ENCODE measurements at regions not wholly inside any gene's neighbourhood (a gene's known extent, or its start where the extent isn't known, plus 50 kb on each side); places are given as distances from the start of the nearest gene placed in this dataset.

DNA sequence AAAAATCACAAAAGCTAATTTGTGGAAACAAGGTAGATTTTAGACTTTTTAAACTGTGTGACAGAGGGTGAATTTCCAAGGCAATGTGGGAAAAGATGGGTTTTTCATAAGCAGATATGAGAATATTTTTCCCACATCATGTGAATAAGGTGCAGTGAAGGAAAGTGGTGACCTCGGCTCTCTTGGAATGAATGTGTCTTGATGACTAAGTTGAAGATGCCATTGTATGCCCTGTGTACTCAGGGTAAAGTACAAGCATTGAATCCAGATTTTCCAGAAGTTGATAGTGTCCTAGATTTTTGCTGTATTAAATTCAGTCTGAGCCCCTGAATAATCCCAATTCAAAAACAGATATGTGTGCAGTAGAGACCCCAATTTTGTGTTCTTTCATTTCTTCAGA is 442.6 kb upstream of the ADGRL2 start:
- CTCF ChIA-PET: no interaction called here
- H3K27me3 Mint-ChIP-seq: no peaks in the 10 kb centered on the region
- H3K36me3 Mint-ChIP-seq: no peaks in the 10 kb centered on the region
- H3K27ac Mint-ChIP-seq: no peak overlapping the region
- no peak for DNase-seq
- H3K4me1 Mint-ChIP-seq: no peaks in the 10 kb centered on the region
- ATAC-seq: no peak
- peaks cover 4% of the 10 kb centered on the region for H3K9me3 Mint-ChIP-seq (ENCODE audit: low read depth)
- no peak overlapping the region for H3K4me3 Mint-ChIP-seq

DNA sequence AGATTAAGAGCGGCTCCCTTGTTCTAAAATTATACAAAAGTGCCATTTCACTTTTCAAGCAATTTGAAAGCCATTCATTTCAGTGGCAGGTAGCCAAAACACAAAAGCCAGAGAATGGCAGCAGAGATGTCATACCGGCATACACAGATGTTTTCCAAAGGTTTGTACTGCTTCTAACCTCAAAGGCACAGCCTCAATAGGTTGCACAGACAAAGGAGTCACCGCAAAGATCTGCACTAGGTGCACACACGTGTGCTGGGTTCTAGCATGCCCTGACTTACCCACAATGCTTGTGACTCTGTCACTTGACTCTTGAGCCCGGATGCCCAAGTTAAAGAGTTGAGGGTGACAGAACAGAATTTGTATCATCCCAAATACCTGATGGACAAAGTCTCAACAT is 448.9 kb upstream of the ADGRL2 start:
- Mint-ChIP-seq H3K27ac (no peak overlapping the region), H3K27me3 (no peaks in the 10 kb centered on the region), H3K4me3 (no peak overlapping the region), H3K9me3 (ENCODE audit: low read depth) (peaks cover 4% of the 10 kb centered on the region), H3K4me1 (no peaks in the 10 kb centered on the region), H3K36me3 (no peaks in the 10 kb centered on the region)
- ATAC-seq (no peak), DNase-seq (no peak)
- CTCF ChIA-PET: no interaction called here

DNA sequence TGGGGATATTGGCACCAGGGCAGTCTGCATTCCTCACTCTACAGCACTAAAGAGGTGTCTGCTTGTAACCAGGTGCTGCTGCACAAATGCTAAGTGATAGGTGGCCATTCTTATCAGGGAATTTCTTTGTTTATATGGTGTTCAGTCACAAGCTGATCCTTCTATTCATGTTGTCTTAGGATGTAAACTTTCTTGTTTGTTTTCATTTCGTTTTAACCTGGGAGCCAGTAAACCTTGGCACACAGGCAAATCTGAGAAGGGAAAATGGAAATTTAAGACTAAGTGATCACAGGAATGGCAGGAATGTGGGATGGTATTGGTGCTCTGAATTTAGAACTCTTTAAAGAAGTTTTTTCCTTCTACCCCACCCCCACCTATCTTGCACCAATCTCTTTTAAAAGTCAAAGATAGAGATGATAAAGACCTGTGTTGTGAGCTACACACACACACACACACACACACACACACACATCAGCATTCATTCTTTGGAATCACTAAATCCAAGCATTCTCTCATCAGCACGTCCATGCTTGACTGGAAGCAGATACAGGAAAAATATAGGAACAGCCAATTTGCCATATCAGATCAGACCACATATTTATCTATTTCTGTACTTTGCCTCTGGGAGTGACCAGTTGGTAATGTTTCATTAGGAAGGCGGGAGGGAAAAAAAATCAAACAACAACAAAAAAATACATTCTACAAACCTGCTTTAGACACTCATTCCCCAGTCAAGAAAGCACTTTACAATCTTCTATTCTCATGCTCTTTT is 451.4 kb upstream of the ADGRL2 start:
- no peaks in the 10 kb centered on the region for H3K27me3 Mint-ChIP-seq
- CTCF ChIA-PET: no interaction called here
- H3K36me3 Mint-ChIP-seq: no peaks in the 10 kb centered on the region
- no peak for DNase-seq
- no peak overlapping the region for H3K4me3 Mint-ChIP-seq
- H3K9me3 Mint-ChIP-seq (ENCODE audit: low read depth): peaks cover 2% of the 10 kb centered on the region
- no peaks in the 10 kb centered on the region for H3K4me1 Mint-ChIP-seq
- no peak for ATAC-seq
- no peak overlapping the region for H3K27ac Mint-ChIP-seq

DNA sequence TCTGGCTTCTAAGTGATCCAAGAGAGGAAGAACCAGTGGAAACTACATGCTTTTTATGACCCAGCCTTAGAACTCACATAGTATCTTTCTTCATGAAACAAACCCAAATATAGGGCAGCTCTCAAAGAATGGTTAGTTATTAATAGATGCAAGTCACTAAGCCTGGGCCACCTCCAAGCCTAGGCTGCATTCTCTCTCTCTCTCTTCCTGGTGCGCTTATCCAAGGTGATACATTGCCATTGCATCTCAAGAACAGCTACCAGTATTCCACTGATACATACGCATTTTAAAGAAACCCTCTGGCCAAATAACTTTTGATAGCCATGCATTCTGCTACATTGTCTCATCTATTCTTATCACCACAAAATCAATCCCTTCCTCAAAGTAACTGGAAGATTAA is 455.6 kb upstream of the ADGRL2 start:
- CTCF ChIA-PET: no interaction called here
- peaks cover 2% of the 10 kb centered on the region for H3K9me3 Mint-ChIP-seq (ENCODE audit: low read depth)
- H3K4me1 Mint-ChIP-seq: no peaks in the 10 kb centered on the region
- no peak overlapping the region for H3K27ac Mint-ChIP-seq
- DNase-seq: no peak
- ATAC-seq: no peak
- H3K27me3 Mint-ChIP-seq: no peaks in the 10 kb centered on the region
- H3K4me3 Mint-ChIP-seq: no peak overlapping the region
- H3K36me3 Mint-ChIP-seq: no peaks in the 10 kb centered on the region

DNA sequence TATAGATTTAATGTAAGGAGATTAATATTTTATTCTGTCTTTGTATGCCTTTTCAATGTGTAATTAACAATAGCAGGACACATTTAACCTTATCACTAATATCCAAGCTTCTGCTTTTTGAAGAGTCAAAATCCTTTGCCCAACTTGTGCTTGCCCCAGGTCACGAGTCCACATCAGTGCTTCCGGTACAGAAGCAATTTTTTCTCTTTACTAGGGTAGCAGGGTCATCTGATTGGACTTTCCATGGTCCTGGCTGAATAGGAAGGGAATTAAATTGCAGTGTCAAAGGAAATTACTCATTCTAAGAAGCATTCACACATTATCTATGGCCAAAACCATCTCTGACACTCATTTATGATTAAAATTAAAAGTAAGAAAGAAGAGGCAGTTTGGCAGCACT is 460.5 kb upstream of the ADGRL2 start:
- DNase-seq (no peak), ATAC-seq (no peak)
- Mint-ChIP-seq H3K27me3 (no peaks in the 10 kb centered on the region), H3K4me1 (no peaks in the 10 kb centered on the region), H3K4me3 (no peak overlapping the region), H3K27ac (no peak overlapping the region), H3K36me3 (no peaks in the 10 kb centered on the region), H3K9me3 (ENCODE audit: low read depth) (peaks cover 9% of the 10 kb centered on the region)
- CTCF ChIA-PET: no interaction called here

DNA sequence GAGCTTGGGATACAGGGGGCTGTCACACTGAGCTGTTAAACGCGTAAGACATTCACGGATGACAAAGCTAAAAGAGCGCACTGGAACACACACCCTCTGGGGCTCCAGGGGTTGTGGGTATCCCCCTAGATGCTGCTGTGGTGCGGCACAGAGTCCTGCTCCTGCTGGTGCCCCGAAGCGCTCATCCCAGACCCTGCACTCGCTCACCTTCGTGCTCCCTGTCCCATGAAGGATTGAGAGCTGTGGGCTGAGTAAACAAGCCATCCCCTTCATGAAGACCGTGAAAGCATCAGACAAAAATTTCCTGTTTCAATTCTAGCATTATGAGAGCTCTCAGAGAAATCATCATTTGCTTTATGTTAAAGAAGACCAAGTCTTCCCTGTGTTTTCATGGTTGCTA is 463.5 kb upstream of the ADGRL2 start:
- no peaks in the 10 kb centered on the region for H3K27me3 Mint-ChIP-seq
- H3K9me3 Mint-ChIP-seq (ENCODE audit: low read depth): peaks cover 11% of the 10 kb centered on the region
- DNase-seq (no peak), ATAC-seq (no peak)
- no peaks in the 10 kb centered on the region for H3K36me3 Mint-ChIP-seq
- H3K4me1 Mint-ChIP-seq: no peaks in the 10 kb centered on the region
- CTCF ChIA-PET: interaction anchor here (0.6 kb wide), 1 partner anchor 1588 kb away, joined by 3 read pairs; no protein-coding TSS in a partner anchor
- H3K4me3 Mint-ChIP-seq: no peak overlapping the region
- H3K27ac Mint-ChIP-seq: no peak overlapping the region

DNA sequence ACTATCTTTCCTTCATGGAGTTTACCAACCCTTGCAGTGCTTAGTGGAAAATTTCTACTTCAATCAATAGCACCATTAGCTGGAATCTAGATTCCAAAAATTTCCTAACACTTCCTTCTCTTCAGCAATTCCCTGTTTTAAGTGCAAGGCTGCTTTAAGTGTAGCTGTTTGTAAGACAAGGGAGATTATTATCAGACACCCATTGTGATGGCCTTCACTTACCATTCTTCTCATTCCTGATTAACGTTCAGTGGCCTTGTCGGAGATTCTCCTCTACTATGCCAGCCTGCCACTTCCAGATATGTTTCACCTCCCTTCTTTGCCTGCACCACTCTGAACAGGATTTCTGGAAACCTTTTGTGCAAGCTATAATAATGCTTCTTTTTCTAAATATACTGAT is 464.9 kb upstream of the ADGRL2 start:
- Mint-ChIP-seq H3K9me3 (ENCODE audit: low read depth) (peaks cover 11% of the 10 kb centered on the region), H3K4me1 (no peaks in the 10 kb centered on the region)
- CTCF ChIA-PET: no interaction called here

DNA sequence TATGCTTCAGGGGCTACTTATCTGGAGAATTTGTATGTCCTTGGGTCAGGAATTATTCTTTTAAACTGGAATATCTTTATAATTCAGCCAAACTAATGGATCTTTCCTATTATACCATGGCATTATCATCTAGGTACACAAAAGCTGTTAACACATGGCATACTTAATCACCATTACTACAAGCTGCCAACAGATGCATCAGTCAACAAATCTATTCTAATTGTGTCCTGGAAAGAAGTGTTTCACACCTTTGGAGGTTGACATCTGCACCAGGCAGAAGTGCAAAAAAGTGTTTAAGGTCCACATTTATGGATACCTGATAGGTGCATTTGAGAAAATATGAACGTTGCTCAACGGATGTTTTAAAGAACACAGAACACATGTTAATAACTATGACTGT is 470.2 kb upstream of the ADGRL2 start:
- H3K9me3 Mint-ChIP-seq (ENCODE audit: low read depth): peaks cover 6% of the 10 kb centered on the region
- ATAC-seq (no peak), DNase-seq (no peak)
- no peaks in the 10 kb centered on the region for H3K36me3 Mint-ChIP-seq
- no peaks in the 10 kb centered on the region for H3K4me1 Mint-ChIP-seq
- H3K27me3 Mint-ChIP-seq: no peaks in the 10 kb centered on the region
- H3K4me3 Mint-ChIP-seq: no peak overlapping the region
- H3K27ac Mint-ChIP-seq: no peak overlapping the region
- CTCF ChIA-PET: no interaction called here

More for the DNA sequence above, 464.9 kb upstream of the ADGRL2 start:
- DNase-seq (no peak), ATAC-seq (no peak)
- Mint-ChIP-seq H3K27ac (no peak overlapping the region), H3K36me3 (no peaks in the 10 kb centered on the region), H3K27me3 (no peaks in the 10 kb centered on the region), H3K4me3 (no peak overlapping the region)

DNA sequence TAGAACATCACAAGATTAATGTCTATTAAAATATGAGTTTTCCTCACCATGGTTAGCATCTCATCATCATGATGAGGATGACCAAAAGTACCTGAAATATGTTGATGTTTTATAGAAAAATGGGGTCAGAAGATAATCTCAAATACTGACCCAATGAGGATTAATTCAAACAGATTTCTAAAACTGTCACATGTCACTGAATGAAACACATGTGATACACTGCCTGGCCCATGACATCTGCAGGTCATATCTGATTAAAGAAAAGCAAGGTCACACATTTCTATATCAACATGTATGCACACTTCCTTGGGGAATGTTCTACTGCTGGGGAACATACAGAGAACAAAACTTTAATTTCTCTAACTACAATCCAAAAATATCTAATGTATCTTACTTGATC is 470.6 kb upstream of the ADGRL2 start:
- DNase-seq: no peak
- CTCF ChIA-PET: no interaction called here
- H3K4me3 Mint-ChIP-seq: no peak overlapping the region
- no peak for ATAC-seq
- H3K4me1 Mint-ChIP-seq: no peaks in the 10 kb centered on the region
- no peak overlapping the region for H3K27ac Mint-ChIP-seq
- no peaks in the 10 kb centered on the region for H3K27me3 Mint-ChIP-seq
- peaks cover 6% of the 10 kb centered on the region for H3K9me3 Mint-ChIP-seq (ENCODE audit: low read depth)
- no peaks in the 10 kb centered on the region for H3K36me3 Mint-ChIP-seq

DNA sequence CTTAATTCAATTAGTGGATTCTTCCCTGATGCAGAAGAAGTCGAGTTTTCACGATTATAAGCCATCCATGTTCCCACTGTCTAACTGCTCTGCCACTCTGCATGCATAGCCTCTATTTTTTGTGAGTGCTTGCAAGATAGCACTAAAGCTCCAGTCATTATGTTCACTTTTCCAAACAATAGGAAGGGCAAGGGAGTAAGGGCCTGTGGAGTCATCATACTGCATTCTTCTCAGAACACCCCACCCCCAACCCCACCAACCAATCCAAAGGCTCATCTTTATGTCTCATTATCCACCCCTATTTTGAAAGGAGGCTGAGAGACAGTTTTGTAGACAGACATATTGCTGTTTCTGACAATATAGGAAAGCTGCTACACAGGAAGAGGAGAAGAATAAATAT is 471.7 kb upstream of the ADGRL2 start:
- Mint-ChIP-seq H3K4me1 (no peaks in the 10 kb centered on the region), H3K4me3 (no peak overlapping the region), H3K9me3 (ENCODE audit: low read depth) (peaks cover 5% of the 10 kb centered on the region), H3K27me3 (no peaks in the 10 kb centered on the region), H3K27ac (no peak overlapping the region), H3K36me3 (no peaks in the 10 kb centered on the region)
- no peak for ATAC-seq
- CTCF ChIA-PET: no interaction called here
- no peak for DNase-seq

DNA sequence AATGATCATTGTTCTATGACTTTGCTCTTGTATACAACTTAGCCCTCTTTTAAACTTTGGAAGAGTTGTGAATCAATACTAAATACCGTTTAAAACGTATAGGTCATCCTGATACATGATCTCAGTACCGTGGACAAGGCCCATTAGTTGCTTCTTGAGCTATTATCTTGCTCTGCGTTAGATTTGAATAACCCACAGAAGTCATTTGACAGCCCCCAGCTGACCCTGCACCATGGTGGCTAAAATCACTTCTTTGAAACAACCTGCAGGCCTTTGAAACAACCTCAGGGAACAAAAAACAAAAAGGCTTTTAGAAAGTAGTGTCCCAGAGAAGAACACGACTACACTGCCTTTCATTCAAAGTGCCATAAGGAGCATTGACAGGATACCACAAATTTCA is 473.0 kb upstream of the ADGRL2 start:
- Mint-ChIP-seq H3K4me3 (no peak overlapping the region), H3K9me3 (ENCODE audit: low read depth) (peaks cover 8% of the 10 kb centered on the region), H3K27ac (no peak overlapping the region), H3K27me3 (no peaks in the 10 kb centered on the region), H3K36me3 (no peaks in the 10 kb centered on the region), H3K4me1 (no peaks in the 10 kb centered on the region)
- CTCF ChIA-PET: no interaction called here
- no peak for ATAC-seq
- DNase-seq: no peak

DNA sequence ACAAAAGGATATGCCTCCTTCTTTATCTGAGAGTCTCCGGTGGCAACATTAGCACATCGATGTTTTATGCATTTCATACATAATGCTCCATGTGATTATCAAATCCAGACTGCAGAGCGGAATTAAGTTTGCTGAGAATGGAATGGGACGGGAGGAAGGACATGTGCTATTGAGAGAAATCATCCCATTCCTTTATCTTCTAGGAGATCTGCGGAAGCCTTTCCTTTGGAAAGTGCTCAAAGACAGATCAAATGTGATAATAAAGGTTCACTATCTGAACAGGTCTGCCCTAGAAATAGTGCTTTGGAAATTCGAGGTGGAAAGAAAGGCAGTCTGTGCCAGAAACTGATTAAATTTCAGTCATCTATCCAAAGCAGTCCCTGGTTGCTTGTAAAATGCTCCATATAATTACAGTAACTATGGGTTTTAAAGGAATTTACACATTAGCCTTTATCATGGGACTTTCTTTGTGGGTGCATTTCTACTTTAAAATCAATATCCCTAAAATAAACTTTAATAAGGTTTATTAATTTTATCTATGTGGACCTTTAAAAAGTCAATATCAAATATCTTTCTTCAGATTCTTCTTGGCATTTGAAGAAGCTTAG is 473.5 kb upstream of the ADGRL2 start:
- Mint-ChIP-seq H3K27me3 (no peaks in the 10 kb centered on the region), H3K4me1 (no peaks in the 10 kb centered on the region), H3K4me3 (no peak overlapping the region), H3K27ac (no peak overlapping the region), H3K36me3 (no peaks in the 10 kb centered on the region), H3K9me3 (ENCODE audit: low read depth) (peaks cover 8% of the 10 kb centered on the region)
- CTCF ChIA-PET: no interaction called here
- no peak for ATAC-seq
- no peak for DNase-seq

DNA sequence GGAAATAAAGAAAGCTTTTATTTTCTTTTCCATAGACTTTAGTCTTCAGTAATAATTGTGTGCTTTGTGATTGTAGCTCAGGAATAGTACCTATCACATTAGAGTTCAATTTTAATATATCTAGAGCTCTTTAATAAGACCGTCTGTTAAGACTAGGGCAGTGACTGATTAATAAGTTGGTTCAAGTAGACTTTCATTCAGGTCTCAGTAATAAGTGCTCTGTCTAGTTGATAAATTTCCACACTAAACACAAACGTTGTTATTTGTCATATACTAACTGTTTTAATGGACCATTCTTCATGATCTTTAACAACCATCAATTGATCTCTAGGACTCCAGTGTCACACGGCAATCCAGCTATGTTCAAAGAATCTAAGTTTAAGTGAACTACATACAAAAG is 474.5 kb upstream of the ADGRL2 start:
- Mint-ChIP-seq H3K27ac (no peak overlapping the region), H3K9me3 (ENCODE audit: low read depth) (peaks cover 8% of the 10 kb centered on the region), H3K36me3 (no peaks in the 10 kb centered on the region), H3K4me1 (no peaks in the 10 kb centered on the region), H3K27me3 (no peaks in the 10 kb centered on the region), H3K4me3 (no peak overlapping the region)
- CTCF ChIA-PET: no interaction called here
- DNase-seq (no peak), ATAC-seq (no peak)

DNA sequence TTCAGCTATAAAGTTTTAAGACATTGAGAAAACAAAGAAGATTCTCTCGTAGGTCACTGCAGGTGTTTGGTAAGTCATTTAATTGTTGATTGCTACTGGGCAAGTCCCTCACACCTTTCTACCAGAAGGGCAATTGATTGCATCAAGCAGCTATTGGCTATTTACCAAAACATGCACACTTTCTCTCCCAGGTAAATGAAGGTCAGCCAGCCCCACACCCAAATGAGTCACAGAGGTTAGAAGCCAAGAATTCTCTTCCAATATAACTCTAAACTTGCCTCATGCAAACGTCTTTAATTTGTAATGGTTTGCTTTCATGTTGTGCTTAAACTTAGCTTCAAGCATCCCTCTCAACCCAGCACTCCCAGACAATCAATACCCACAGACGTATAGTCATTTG is 475.3 kb upstream of the ADGRL2 start:
- Mint-ChIP-seq H3K4me1 (no peaks in the 10 kb centered on the region), H3K4me3 (no peak overlapping the region), H3K36me3 (no peaks in the 10 kb centered on the region), H3K9me3 (ENCODE audit: low read depth) (peaks cover 7% of the 10 kb centered on the region), H3K27me3 (no peaks in the 10 kb centered on the region), H3K27ac (no peak overlapping the region)
- CTCF ChIA-PET: no interaction called here
- ATAC-seq (no peak), DNase-seq (no peak)

All from activated CD8-positive, alpha-beta memory T cell treated with anti-CD3 and anti-CD28 coated beads, Interleukin-2, amount 10 ng/mL, durations not matched to agents 7 days and 5 days (primary cell).